ENCODE measurements at regions not wholly inside any gene's neighbourhood (a gene's known extent, or its start where the extent isn't known, plus 50 kb on each side); places are given as distances from the start of the nearest gene placed in this dataset.

- no peak for ATAC-seq
- TF ChIP-seq ZFP30 (CRISPR knock-in tag; IDR thresholded peaks at IDR 0.05) (no peak), ZNF565 (CRISPR knock-in tag; conservative IDR thresholded peaks at IDR 0.05; ENCODE audit: low read depth) (no peak), ISL1 (CRISPR knock-in tag; IDR thresholded peaks at IDR 0.05) (no peak), GLIS3 (CRISPR knock-in tag; IDR thresholded peaks at IDR 0.05) (no peak), CSDC2 (CRISPR knock-in tag; IDR thresholded peaks at IDR 0.05) (no peak), PATZ1 (CRISPR knock-in tag; IDR thresholded peaks at IDR 0.05; ENCODE audit: borderline replicate concordance) (no peak), BACH2 (CRISPR knock-in tag; IDR thresholded peaks at IDR 0.05; ENCODE audit: borderline replicate concordance) (no peak)
These were observed 378.3 kb downstream of the FAM181B start for GRCh38 chr11:82355313-82355823.

GRCh38 chr11:82326853-82327252, 406.8 kb downstream of the FAM181B start:
- TF ChIP-seq ISL1 (CRISPR knock-in tag; IDR thresholded peaks at IDR 0.05) (no peak), ESRRG (CRISPR knock-in tag; IDR thresholded peaks at IDR 0.05) (no peak), BACH2 (CRISPR knock-in tag; IDR thresholded peaks at IDR 0.05; ENCODE audit: borderline replicate concordance) (no peak), RARB (CRISPR knock-in tag; IDR thresholded peaks at IDR 0.05) (no peak)
- ATAC-seq: no peak

GRCh38 chr11:82321206-82321605, 412.5 kb downstream of the FAM181B start:
- no peak for ATAC-seq
- no peak for TF ChIP-seq POU6F1 (CRISPR knock-in tag; IDR thresholded peaks at IDR 0.05; ENCODE audit: borderline replicate concordance, low read depth)

GRCh38 chr11:82315093-82315492, 418.6 kb downstream of the FAM181B start:
- no peak for TF ChIP-seq ARNTL (CRISPR knock-in tag; IDR thresholded peaks at IDR 0.05; ENCODE audit: borderline replicate concordance, low read depth)
- TF ChIP-seq ZFP3 (CRISPR knock-in tag; IDR thresholded peaks at IDR 0.05): no peak
- no peak for TF ChIP-seq BACH2 (CRISPR knock-in tag; IDR thresholded peaks at IDR 0.05; ENCODE audit: borderline replicate concordance)

GRCh38 chr11:82308979-82309378, 424.7 kb downstream of the FAM181B start:
- no peak for TF ChIP-seq ARNTL (CRISPR knock-in tag; IDR thresholded peaks at IDR 0.05; ENCODE audit: borderline replicate concordance, low read depth)
- TF ChIP-seq BACH2 (CRISPR knock-in tag; IDR thresholded peaks at IDR 0.05; ENCODE audit: borderline replicate concordance): no peak

More at GRCh38 chr11:82315093-82315492, 418.6 kb downstream of the FAM181B start:
- peak; percentile 58; the same call in 2 of the 3 replicates for ATAC-seq

GRCh38 chr11:82305123-82305522, 428.5 kb downstream of the FAM181B start:
- no peak for ATAC-seq
- no peak for TF ChIP-seq TCF4 (CRISPR knock-in tag; IDR thresholded peaks at IDR 0.05; ENCODE audit: borderline replicate concordance)
- TF ChIP-seq BACH2 (CRISPR knock-in tag; IDR thresholded peaks at IDR 0.05; ENCODE audit: borderline replicate concordance): no peak
- no peak for TF ChIP-seq POU6F1 (CRISPR knock-in tag; IDR thresholded peaks at IDR 0.05; ENCODE audit: borderline replicate concordance, low read depth)
- no peak for TF ChIP-seq ESRRG (CRISPR knock-in tag; IDR thresholded peaks at IDR 0.05)

More at GRCh38 chr11:82308979-82309378, 424.7 kb downstream of the FAM181B start:
- no peak for ATAC-seq

- ATAC-seq: no peak
- no peak for TF ChIP-seq RARB (CRISPR knock-in tag; IDR thresholded peaks at IDR 0.05)
These were observed 430.0 kb downstream of the FAM181B start for GRCh38 chr11:82303671-82304070.

- ATAC-seq: no peak
- no peak for TF ChIP-seq TCF4 (CRISPR knock-in tag; IDR thresholded peaks at IDR 0.05; ENCODE audit: borderline replicate concordance)
- no peak for TF ChIP-seq POU6F1 (CRISPR knock-in tag; IDR thresholded peaks at IDR 0.05; ENCODE audit: borderline replicate concordance, low read depth)
- TF ChIP-seq ARNTL (CRISPR knock-in tag; IDR thresholded peaks at IDR 0.05; ENCODE audit: borderline replicate concordance, low read depth): no peak
- no peak for TF ChIP-seq ZNF70 (CRISPR knock-in tag; IDR thresholded peaks at IDR 0.05)
- TF ChIP-seq CSDC2 (CRISPR knock-in tag; IDR thresholded peaks at IDR 0.05): no peak
- TF ChIP-seq ZNF565 (CRISPR knock-in tag; conservative IDR thresholded peaks at IDR 0.05; ENCODE audit: low read depth): no peak
- TF ChIP-seq BACH2 (CRISPR knock-in tag; IDR thresholded peaks at IDR 0.05; ENCODE audit: borderline replicate concordance): no peak
- TF ChIP-seq TOX (CRISPR knock-in tag; IDR thresholded peaks at IDR 0.05; ENCODE audit: borderline replicate concordance): no peak
- no peak for TF ChIP-seq ESRRG (CRISPR knock-in tag; IDR thresholded peaks at IDR 0.05)
- TF ChIP-seq TSHZ2 (CRISPR knock-in tag; IDR thresholded peaks at IDR 0.05): no peak
These were observed 445.2 kb downstream of the FAM181B start for GRCh38 chr11:82288471-82288870.

Measured in SK-N-SH treated with all-trans-retinoic acid at 6 μM for 48 hours (cell line).